ENCODE measurements at regions not wholly inside any gene's neighbourhood (a gene's known extent, or its start where the extent isn't known, plus 50 kb on each side); places are given as distances from the start of the nearest gene placed in this dataset.

GRCh38 chr6:141561154-141561553 lies 571.6 kb upstream of the GJE1 start:
- Histone ChIP-seq H3K9me3 (ENCODE audit: low read depth, low read length) (no peaks in the 10 kb centered on the region), H3K36me3 (ENCODE audit: insufficient read depth, low read length) (no peaks in the 10 kb centered on the region), H3K4me1 (ENCODE audit: insufficient read depth, low read length) (peaks cover 14% of the 10 kb centered on the region), H3K27ac (ENCODE audit: low read depth, low read length) (no peak overlapping the region), H3K79me2 (ENCODE audit: insufficient read depth, low read length) (no peaks in the 10 kb centered on the region), H3K27me3 (ENCODE audit: insufficient read depth, low read length) (no peaks in the 10 kb centered on the region), H4K20me1 (ENCODE audit: insufficient read depth, low read length) (no peaks in the 10 kb centered on the region), H2AFZ (ENCODE audit: low read length) (peak overlapping the region; percentile 2), H3K4me2 (ENCODE audit: insufficient read depth, low read length) (no peak overlapping the region), H3K4me3 (ENCODE audit: insufficient read depth, low read length) (no peak overlapping the region)
- DNase-seq (ENCODE audit: insufficient read length, low spot score, missing footprints): no peak
- no peak for TF ChIP-seq CTCF (IDR thresholded peaks at IDR 0.05; ENCODE audit: extremely low read depth, low read depth, low read length)

- no peak for DNase-seq (ENCODE audit: insufficient read length, low spot score, missing footprints)
- no peaks in the 10 kb centered on the region for H3K36me3 ChIP-seq (ENCODE audit: insufficient read depth, low read length)
- H3K27ac ChIP-seq (ENCODE audit: low read depth, low read length): no peak overlapping the region
- H4K20me1 ChIP-seq (ENCODE audit: insufficient read depth, low read length): no peaks in the 10 kb centered on the region
- H3K79me2 ChIP-seq (ENCODE audit: insufficient read depth, low read length): no peaks in the 10 kb centered on the region
- no peaks in the 10 kb centered on the region for H3K27me3 ChIP-seq (ENCODE audit: insufficient read depth, low read length)
- no peak for TF ChIP-seq CTCF (IDR thresholded peaks at IDR 0.05; ENCODE audit: extremely low read depth, low read depth, low read length)
- H3K4me2 ChIP-seq (ENCODE audit: insufficient read depth, low read length): no peak overlapping the region
- H3K4me1 ChIP-seq (ENCODE audit: insufficient read depth, low read length): no peaks in the 10 kb centered on the region
- H3K9me3 ChIP-seq (ENCODE audit: low read depth, low read length): no peaks in the 10 kb centered on the region
- H3K4me3 ChIP-seq (ENCODE audit: insufficient read depth, low read length): no peak overlapping the region
- H2AFZ ChIP-seq (ENCODE audit: low read length): no peak overlapping the region
These were observed 580.3 kb upstream of the GJE1 start for GRCh38 chr6:141552463-141552862.

GRCh38 chr6:141552031-141552430 lies 580.7 kb upstream of the GJE1 start:
- no peak for DNase-seq (ENCODE audit: insufficient read length, low spot score, missing footprints)
- no peaks in the 10 kb centered on the region for H3K79me2 ChIP-seq (ENCODE audit: insufficient read depth, low read length)
- H3K36me3 ChIP-seq (ENCODE audit: insufficient read depth, low read length): no peaks in the 10 kb centered on the region
- no peaks in the 10 kb centered on the region for H4K20me1 ChIP-seq (ENCODE audit: insufficient read depth, low read length)
- H3K4me2 ChIP-seq (ENCODE audit: insufficient read depth, low read length): no peak overlapping the region
- H2AFZ ChIP-seq (ENCODE audit: low read length): no peak overlapping the region
- H3K4me3 ChIP-seq (ENCODE audit: insufficient read depth, low read length): no peak overlapping the region
- H3K27me3 ChIP-seq (ENCODE audit: insufficient read depth, low read length): no peaks in the 10 kb centered on the region
- H3K27ac ChIP-seq (ENCODE audit: low read depth, low read length): no peak overlapping the region
- H3K9me3 ChIP-seq (ENCODE audit: low read depth, low read length): no peaks in the 10 kb centered on the region
- H3K4me1 ChIP-seq (ENCODE audit: insufficient read depth, low read length): no peaks in the 10 kb centered on the region
- no peak for TF ChIP-seq CTCF (IDR thresholded peaks at IDR 0.05; ENCODE audit: extremely low read depth, low read depth, low read length)

- no peaks in the 10 kb centered on the region for H3K36me3 ChIP-seq (ENCODE audit: insufficient read depth, low read length)
- no peaks in the 10 kb centered on the region for H3K4me1 ChIP-seq (ENCODE audit: insufficient read depth, low read length)
- no peak overlapping the region for H3K4me2 ChIP-seq (ENCODE audit: insufficient read depth, low read length)
- no peak for TF ChIP-seq CTCF (IDR thresholded peaks at IDR 0.05; ENCODE audit: extremely low read depth, low read depth, low read length)
- no peak overlapping the region for H3K27ac ChIP-seq (ENCODE audit: low read depth, low read length)
- no peak for DNase-seq (ENCODE audit: insufficient read length, low spot score, missing footprints)
- H3K9me3 ChIP-seq (ENCODE audit: low read depth, low read length): no peaks in the 10 kb centered on the region
- no peaks in the 10 kb centered on the region for H3K27me3 ChIP-seq (ENCODE audit: insufficient read depth, low read length)
- H4K20me1 ChIP-seq (ENCODE audit: insufficient read depth, low read length): no peaks in the 10 kb centered on the region
- H2AFZ ChIP-seq (ENCODE audit: low read length): no peak overlapping the region
- no peaks in the 10 kb centered on the region for H3K79me2 ChIP-seq (ENCODE audit: insufficient read depth, low read length)
- no peak overlapping the region for H3K4me3 ChIP-seq (ENCODE audit: insufficient read depth, low read length)
These were observed 581.4 kb upstream of the GJE1 start for GRCh38 chr6:141551318-141551717.
